SIG-M5 (cell line): ENCODE measurements at regions not wholly inside any gene's neighbourhood (a gene's known extent, or its start where the extent isn't known, plus 50 kb on each side); places are given as distances from the start of the nearest gene placed in this dataset.

Experiments
- DNase-seq: peaks from one replicate; lab custom pipeline; 2025; lab: John Stamatoyannopoulos, UW

GRCh38 chr21:35257413-35257812, 208.3 kb upstream of the RUNX1 start:
- DNase-seq = no peak

GRCh38 chr21:35256468-35256988, 207.4 kb upstream of the RUNX1 start:
- DNase-seq = no peak

GRCh38 chr21:35254765-35255138, 205.7 kb upstream of the RUNX1 start:
- DNase-seq = no peak

- DNase-seq = peak; percentile 48
Observed at GRCh38 chr21:35254006-35254764, 205.1 kb upstream of the RUNX1 start.

GRCh38 chr21:35252831-35253230, 203.7 kb upstream of the RUNX1 start:
- DNase-seq = no peak

- DNase-seq = no peak
Observed at GRCh38 chr21:35249636-35250035, 200.5 kb upstream of the RUNX1 start.

- no peak for DNase-seq
Observed at GRCh38 chr21:35245879-35246278, 196.8 kb upstream of the RUNX1 start.

GRCh38 chr21:35244514-35244913, 195.4 kb upstream of the RUNX1 start:
- no peak for DNase-seq

GRCh38 chr21:35243171-35243570, 194.1 kb upstream of the RUNX1 start:
- DNase-seq = no peak

- DNase-seq = no peak
Observed at GRCh38 chr21:35239811-35240219, 190.7 kb upstream of the RUNX1 start.

- no peak for DNase-seq
Observed at GRCh38 chr21:35238119-35238518, 189.0 kb upstream of the RUNX1 start.

- DNase-seq = no peak
Observed at GRCh38 chr21:35237287-35237686, 188.2 kb upstream of the RUNX1 start.

GRCh38 chr21:35236090-35236489, 187.0 kb upstream of the RUNX1 start:
- peak; percentile 44 for DNase-seq

- DNase-seq = no peak
Observed at GRCh38 chr21:35234725-35235124, 185.6 kb upstream of the RUNX1 start.

GRCh38 chr21:35233756-35234155, 184.7 kb upstream of the RUNX1 start:
- no peak for DNase-seq

- DNase-seq = no peak
Observed at GRCh38 chr21:35232545-35233176, 183.6 kb upstream of the RUNX1 start.

- DNase-seq = no peak
Observed at GRCh38 chr21:35231090-35231489, 182.0 kb upstream of the RUNX1 start.

- DNase-seq = no peak
Observed at GRCh38 chr21:35229290-35229689, 180.2 kb upstream of the RUNX1 start.

- no peak for DNase-seq
Observed at GRCh38 chr21:35227786-35228185, 178.7 kb upstream of the RUNX1 start.

GRCh38 chr21:35226968-35227744, 178.1 kb upstream of the RUNX1 start:
- DNase-seq = no peak

- no peak for DNase-seq
Observed at GRCh38 chr21:35226328-35226727, 177.2 kb upstream of the RUNX1 start.

GRCh38 chr21:35225573-35225972, 176.5 kb upstream of the RUNX1 start:
- no peak for DNase-seq
